ENCODE measurements at regions not wholly inside any gene's neighbourhood (a gene's known extent, or its start where the extent isn't known, plus 50 kb on each side); places are given as distances from the start of the nearest gene placed in this dataset.

GRCh38 chr5:39650008-39650762, 225.4 kb upstream of the DAB2 start:
- no peak for TF ChIP-seq CTCF (conservative IDR thresholded peaks at IDR 0.05; ENCODE audit: low read depth, low read length)
- DNase-seq (ENCODE audit: low read depth), result peak; percentile 53
- no peak overlapping the region for H3K4me3 ChIP-seq (ENCODE audit: low read depth, low read length)

GRCh38 chr5:39648848-39649227, 224.1 kb upstream of the DAB2 start:
- TF ChIP-seq CTCF (conservative IDR thresholded peaks at IDR 0.05; ENCODE audit: low read depth, low read length), result no peak
- no peak overlapping the region for H3K4me3 ChIP-seq (ENCODE audit: low read depth, low read length)
- DNase-seq (ENCODE audit: low read depth), result peak; percentile 22

- no peak for DNase-seq (ENCODE audit: low read depth)
- no peak overlapping the region for H3K4me3 ChIP-seq (ENCODE audit: low read depth, low read length)
- TF ChIP-seq CTCF (conservative IDR thresholded peaks at IDR 0.05; ENCODE audit: low read depth, low read length), result no peak
These were observed 223.5 kb upstream of the DAB2 start for GRCh38 chr5:39648085-39648847.

- no peak overlapping the region for H3K4me3 ChIP-seq (ENCODE audit: low read depth, low read length)
- no peak for TF ChIP-seq CTCF (conservative IDR thresholded peaks at IDR 0.05; ENCODE audit: low read depth, low read length)
- no peak for DNase-seq (ENCODE audit: low read depth)
These were observed 215.8 kb upstream of the DAB2 start for GRCh38 chr5:39640552-39640951.

- H3K4me3 ChIP-seq (ENCODE audit: low read depth, low read length), result no peak overlapping the region
- DNase-seq (ENCODE audit: low read depth), result peak; percentile 46
- no peak for TF ChIP-seq CTCF (conservative IDR thresholded peaks at IDR 0.05; ENCODE audit: low read depth, low read length)
These were observed 214.9 kb upstream of the DAB2 start for GRCh38 chr5:39639618-39640089.

GRCh38 chr5:39638813-39639212, 214.0 kb upstream of the DAB2 start:
- DNase-seq (ENCODE audit: low read depth), result no peak
- no peak for TF ChIP-seq CTCF (conservative IDR thresholded peaks at IDR 0.05; ENCODE audit: low read depth, low read length)
- no peak overlapping the region for H3K4me3 ChIP-seq (ENCODE audit: low read depth, low read length)

Data from choroid plexus epithelial cell (primary cell).